ENCODE measurements at regions not wholly inside any gene's neighbourhood (a gene's known extent, or its start where the extent isn't known, plus 50 kb on each side); places are given as distances from the start of the nearest gene placed in this dataset.

DNA sequence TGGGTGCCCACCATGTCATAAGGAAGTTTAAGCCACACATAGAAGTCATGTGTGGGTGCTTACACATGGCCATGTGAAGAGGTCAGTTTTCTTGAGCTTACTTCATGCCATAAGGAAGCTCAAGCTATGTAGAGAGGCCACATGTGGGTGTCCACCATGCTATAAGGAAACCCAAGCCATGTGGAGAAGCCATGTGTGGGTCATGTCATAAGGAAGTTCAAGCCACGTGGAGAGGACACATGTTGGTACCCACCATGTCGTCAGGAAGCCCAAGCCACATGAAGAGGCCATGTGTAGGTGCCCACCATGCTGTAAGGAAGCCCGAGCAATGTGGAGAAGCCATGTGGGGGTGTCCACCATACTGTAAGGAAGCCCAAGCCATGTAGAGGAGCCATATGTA lies 1089.2 kb upstream of the AUTS2 start:
- no peak for DNase-seq

GRCh38 chr7:68509603-68510002 lies 1088.7 kb upstream of the AUTS2 start:
- no peak for DNase-seq

- DNase-seq: no peak
Observed at GRCh38 chr7:68511281-68511680, 1087.0 kb upstream of the AUTS2 start.

GRCh38 chr7:68512466-68512865 lies 1085.8 kb upstream of the AUTS2 start:
- no peak for DNase-seq

DNA sequence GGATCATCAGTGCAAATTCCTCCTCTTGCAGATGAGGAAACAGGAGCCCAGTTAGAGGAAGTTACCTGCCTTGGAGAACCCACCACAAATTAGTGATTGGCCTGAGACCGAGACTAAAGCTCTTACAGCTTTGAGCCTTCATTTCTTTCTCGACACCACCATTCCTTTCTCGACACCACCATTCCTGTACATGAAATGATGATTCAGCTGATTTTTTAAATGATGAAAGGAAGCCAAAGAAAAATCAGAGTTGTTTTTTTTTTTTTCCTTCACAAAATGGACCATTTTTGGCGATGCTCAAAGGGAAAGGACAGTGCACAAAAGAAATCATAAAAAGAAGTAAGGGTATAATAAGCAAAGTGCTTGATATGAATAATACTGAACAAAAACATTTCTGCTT lies 1080.2 kb upstream of the AUTS2 start:
- no peak for DNase-seq

- DNase-seq: no peak
Observed at GRCh38 chr7:68524126-68524525, 1074.1 kb upstream of the AUTS2 start.

GRCh38 chr7:68529221-68529620 lies 1069.1 kb upstream of the AUTS2 start:
- no peak for DNase-seq

DNA sequence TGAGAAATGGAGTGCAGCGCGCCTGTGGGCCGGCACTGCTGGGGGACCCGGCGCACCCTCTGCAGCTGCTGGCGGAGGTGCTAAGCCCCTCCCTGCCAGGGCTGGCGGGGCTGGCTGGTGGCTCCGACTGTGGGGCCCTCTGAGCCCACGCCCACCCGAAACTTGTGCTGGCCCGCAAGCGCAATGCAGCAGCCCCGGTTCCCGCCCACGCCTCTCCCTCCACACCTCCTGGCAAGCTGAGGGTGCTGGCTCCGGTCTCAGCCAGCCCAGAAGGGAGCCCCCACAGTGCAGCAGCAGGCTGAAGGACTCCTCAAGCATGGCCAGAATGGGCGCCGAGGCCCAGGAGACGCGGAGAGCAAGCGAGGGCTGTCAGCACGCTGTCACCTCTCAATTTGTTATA lies 1063.0 kb upstream of the AUTS2 start:
- no peak for DNase-seq

DNA sequence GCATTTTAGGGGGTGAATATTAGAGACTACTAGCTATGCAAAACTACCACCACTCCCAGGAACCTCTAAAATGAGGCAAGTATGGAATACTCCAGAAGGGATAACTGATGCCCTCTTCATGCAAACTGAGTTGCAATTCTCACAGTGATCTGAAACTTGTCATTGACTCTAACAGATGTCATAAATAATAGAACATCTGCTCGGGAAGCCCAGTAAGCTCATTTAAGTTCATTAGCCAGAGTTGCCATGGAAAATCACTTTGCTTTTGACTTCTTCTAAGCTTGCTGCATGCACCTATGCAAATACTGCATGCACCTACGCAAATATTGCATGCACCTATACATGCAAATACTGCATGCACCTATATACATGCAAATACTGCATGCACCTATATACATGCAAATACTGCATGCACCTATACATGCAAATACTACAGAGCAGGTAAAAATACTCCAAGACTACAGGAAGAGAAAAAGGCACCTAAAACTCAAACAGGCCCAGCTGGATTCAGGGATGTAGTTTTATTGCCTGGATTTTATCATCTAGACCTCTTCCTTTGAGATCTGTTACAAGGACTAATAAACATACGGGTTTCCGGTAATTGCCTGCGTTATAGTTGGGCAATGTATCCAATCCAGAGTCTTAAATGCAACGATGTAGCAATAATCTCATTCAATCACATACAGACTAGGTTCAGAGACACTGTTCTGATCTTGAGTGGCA lies 1061.1 kb upstream of the AUTS2 start:
- DNase-seq: no peak

DNA sequence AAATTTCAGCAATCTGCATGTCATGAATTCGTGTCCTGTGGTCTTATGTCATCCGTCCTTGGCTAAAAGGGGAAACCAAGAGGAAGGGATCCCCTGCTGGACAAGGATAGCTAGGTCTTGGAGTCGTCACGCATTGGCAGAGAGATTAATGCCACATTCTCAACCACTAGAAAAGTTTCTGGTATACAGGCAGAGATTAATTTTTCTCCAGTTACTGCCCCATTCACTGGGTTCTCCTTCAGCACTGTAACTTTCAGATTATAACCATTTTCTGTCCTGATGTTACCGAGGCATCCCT lies 1060.6 kb upstream of the AUTS2 start:
- DNase-seq: no peak

- no peak for DNase-seq
Observed at GRCh38 chr7:68542831-68543230, 1055.4 kb upstream of the AUTS2 start.

GRCh38 chr7:68544851-68545250 lies 1053.4 kb upstream of the AUTS2 start:
- no peak for DNase-seq

DNA sequence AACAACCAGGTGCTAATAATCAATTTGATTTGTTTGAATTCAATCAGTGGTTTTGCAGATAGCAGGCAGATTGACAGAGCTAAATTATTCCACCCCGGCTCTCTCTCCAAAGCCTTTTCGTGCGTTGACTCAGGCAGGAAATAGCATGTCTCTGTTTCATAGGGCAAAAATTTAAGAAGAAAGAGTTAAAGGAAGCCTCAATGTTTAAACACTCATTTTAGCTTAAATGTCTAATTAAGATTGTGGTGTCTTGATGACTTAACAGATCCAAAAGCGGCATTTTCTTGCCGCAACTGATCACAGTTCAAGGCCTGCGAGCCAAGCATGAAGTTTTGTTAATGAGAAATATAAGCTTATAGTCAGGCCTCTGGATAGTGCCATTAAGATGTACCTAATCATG lies 1051.1 kb upstream of the AUTS2 start:
- DNase-seq: no peak

GRCh38 chr7:68547799-68548198 lies 1050.5 kb upstream of the AUTS2 start:
- no peak for DNase-seq

- DNase-seq: no peak
Observed at GRCh38 chr7:68550027-68550426, 1048.2 kb upstream of the AUTS2 start.

GRCh38 chr7:68550635-68551034 lies 1047.6 kb upstream of the AUTS2 start:
- DNase-seq: no peak

DNA sequence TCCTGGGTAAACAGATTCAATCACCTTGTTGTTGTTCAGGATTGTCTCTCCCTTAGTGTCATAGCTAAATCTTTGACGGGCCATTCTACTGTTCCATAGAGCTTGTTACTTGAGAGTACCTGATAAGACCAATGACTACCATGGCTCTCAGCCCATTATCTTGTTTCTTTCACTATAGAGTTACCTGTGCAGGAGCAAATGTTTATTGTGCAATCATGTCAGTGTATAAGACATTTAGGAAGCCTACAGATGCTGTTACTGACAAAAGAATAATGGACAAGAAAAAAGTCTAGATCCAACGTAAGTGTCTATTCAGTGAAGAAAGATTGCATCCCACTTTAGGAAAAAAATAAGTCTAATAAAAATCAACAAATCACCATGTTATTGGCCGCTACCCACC lies 1041.7 kb upstream of the AUTS2 start:
- no peak for DNase-seq

GRCh38 chr7:68559518-68559917 lies 1038.8 kb upstream of the AUTS2 start:
- no peak for DNase-seq

DNA sequence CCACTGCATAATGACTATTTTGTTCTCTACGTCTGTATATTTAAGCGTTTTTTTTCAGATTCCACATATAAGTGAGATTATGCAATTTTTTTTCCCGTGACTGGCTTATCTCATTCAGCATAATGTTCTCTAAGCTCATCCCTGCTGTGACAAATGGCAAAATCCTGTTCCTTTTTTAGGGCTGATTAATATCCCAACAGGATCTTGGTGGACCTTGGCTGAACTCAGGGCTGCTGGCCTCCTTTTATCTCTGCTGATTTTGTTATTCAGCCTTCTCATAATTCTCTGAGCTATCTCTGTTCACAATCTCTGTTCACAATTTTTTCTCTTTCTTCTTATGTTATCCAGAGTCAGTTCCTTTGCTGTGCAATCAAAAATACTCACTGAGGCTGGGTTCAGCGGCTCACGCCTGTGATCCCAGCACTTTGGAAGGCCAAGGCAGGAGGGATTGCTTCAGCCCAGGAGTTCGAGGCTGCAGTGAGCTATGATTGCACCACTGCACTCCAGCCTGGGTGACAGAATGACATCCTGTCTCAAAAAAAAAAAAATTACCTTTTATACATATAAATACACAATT lies 1035.9 kb upstream of the AUTS2 start:
- no peak for DNase-seq

DNA sequence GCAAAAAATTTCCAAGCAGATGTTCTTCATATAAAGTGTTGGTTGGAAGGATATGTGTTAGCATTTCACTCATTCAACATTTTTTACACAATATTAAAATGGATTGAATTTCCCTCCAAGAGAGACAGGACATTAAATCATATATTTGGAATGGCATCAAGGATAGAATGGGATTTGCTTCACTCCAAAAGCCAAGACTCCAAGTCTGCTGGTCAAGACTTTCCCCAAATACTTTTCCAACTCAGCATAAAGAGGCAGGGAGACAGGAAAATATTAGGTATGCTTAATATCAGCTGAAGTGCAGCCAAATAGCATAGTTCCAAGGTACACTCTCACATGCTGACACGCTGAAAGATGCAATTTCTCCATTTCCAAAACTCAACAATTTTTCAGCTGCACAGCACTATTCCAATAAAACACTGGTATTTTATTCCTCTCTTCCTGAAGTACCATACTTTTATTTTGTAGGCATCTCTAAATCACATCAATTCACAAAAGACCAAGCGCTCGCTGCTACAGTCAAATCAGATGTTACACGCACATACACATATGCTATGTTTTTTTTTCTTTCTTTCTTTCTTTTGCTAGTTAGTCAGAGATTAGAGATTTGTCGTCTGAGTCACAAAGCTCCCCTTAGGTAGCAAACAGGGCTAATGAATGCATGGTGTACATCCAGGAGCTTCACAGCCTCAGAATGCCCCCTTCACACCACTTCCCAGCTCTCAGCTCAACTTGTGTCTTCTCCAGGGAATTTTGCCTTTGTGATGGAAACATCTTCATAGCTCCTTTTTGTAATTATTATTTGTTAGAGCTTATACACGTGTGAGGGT lies 1033.8 kb upstream of the AUTS2 start:
- DNase-seq: no peak

DNA sequence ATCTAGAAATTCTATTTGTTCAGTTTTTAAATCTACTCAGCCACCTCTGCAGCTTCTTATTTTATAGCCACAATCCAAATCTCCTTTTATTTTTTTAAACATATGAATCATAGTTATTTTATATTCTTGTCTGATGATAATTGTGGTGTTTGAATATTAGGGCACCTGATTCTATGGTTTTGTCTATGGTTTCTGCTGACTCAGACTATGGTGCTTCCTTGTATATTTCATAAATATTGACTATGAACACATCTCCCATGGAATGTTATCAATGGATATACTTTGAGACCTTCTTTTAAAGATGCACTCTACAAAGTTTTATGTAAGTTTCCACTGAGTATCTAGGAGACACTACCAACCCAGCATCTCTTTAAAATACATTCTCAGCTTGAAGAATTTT lies 1027.0 kb upstream of the AUTS2 start:
- DNase-seq: no peak

GRCh38 chr7:68573271-68574005 lies 1024.8 kb upstream of the AUTS2 start:
- DNase-seq: no peak

DNA sequence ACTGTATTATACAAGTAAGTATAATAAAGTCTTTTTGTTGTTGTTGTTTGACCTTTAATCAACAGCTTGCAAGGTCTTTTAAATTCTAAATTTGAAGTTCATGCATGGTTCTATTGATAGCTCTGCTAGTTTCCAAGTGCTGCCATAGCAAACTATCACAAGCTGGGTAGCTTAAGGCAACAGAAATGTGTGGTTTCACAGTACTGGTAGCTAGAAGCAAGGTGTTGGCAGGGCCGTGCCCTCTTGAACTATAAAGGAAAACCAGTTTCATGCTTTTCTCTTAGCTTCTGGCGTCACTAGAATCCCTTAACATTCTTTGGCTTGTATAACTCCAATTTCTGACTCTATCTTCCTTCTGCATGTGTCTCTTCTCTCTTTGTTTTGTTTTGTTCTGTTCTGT lies 1021.9 kb upstream of the AUTS2 start:
- no peak for DNase-seq

DNA sequence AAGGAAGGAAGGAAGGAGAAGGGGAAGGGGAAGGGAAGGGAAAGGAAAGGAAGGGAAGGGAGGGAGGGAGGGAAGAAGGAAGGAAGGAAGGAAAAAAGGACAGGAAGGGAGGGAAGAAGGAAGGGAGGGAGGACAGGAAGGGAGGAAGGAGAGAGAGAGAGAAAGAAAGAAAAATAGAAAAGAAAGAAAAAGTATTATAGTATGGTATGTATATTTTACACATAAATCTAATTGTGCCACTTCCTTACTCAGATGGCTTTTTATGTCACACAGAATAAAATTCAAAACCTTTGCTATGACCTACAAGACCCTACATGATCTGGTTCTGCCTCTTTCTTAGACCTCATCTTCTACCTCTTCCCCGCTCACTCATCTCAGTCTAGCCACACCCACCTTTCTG lies 1016.9 kb upstream of the AUTS2 start:
- DNase-seq: no peak

Data from CD4-positive, alpha-beta T cell treated with Interferon alpha-2 for 1 hour (primary cell).